RWPE2 (cell line): ENCODE measurements at regions not wholly inside any gene's neighbourhood (a gene's known extent, or its start where the extent isn't known, plus 50 kb on each side); places are given as distances from the start of the nearest gene placed in this dataset.
"Not testable (repeated sequence)": the region's sequence is repeated elsewhere in the genome, so short reads cannot be mapped to it uniquely, and the experiment has no call there.

ENCODE experiments used
- ATAC-seq: fragments of 200-7000 bp; cut with Tn5 transposase; 3 replicates; pipeline ENCODE4 v1.9.1; 2021; ENCODE audit warnings: low read depth
- DNase-seq: peaks from one replicate; pipeline ENCODE4 v3.0.0-alpha.2; 2020; ENCODE audit warnings: low spot score
- H3K27ac ChIP-seq: fragments of 450-650 bp; 2 replicates; pipeline ENCODE4 v1.5.1; 2017; ENCODE audit warnings: mild to moderate bottlenecking; ENCODE audit not compliant: poor library complexity, severe bottlenecking
- H3K27me3 ChIP-seq: fragments of 250-450 bp; sonication (Bioruptor Pico); 2 replicates; pipeline ENCODE4 v1.5.1; 2021; ENCODE audit warnings: mild to moderate bottlenecking, moderate library complexity; ENCODE audit not compliant: insufficient read depth, poor library complexity, severe bottlenecking
- H3K36me3 ChIP-seq: fragments of 250-450 bp; sonication (Bioruptor Pico); 2 replicates; pipeline ENCODE4 v1.5.1; 2020; ENCODE audit warnings: low read depth, mild to moderate bottlenecking, moderate library complexity
- H3K4me1 ChIP-seq: fragments of 250-450 bp; sonication (Bioruptor Pico); 2 replicates; pipeline ENCODE4 v1.5.1; 2021; ENCODE audit warnings: mild to moderate bottlenecking, moderate library complexity; ENCODE audit not compliant: insufficient read depth, poor library complexity, severe bottlenecking
- H3K4me3 ChIP-seq: fragments of 250-450 bp; sonication (Bioruptor Pico); 2 replicates; pipeline ENCODE4 v1.5.1; 2021; ENCODE audit warnings: mild to moderate bottlenecking, moderate library complexity; ENCODE audit not compliant: severe bottlenecking
- H3K9me3 ChIP-seq: fragments of 250-450 bp; sonication (Bioruptor Pico); 2 replicates; pipeline ENCODE4 v1.5.1; 2021; ENCODE audit warnings: mild to moderate bottlenecking, moderate library complexity; ENCODE audit not compliant: severe bottlenecking
- TF ChIP-seq, protein P1 (sequence below): fragments of 450-650 bp; IDR thresholded peaks from one replicate; pipeline ENCODE4 v1.5.1; 2017; ENCODE audit warnings: mild to moderate bottlenecking, moderate library complexity; ENCODE audit not compliant: poor library complexity, severe bottlenecking

DNA sequence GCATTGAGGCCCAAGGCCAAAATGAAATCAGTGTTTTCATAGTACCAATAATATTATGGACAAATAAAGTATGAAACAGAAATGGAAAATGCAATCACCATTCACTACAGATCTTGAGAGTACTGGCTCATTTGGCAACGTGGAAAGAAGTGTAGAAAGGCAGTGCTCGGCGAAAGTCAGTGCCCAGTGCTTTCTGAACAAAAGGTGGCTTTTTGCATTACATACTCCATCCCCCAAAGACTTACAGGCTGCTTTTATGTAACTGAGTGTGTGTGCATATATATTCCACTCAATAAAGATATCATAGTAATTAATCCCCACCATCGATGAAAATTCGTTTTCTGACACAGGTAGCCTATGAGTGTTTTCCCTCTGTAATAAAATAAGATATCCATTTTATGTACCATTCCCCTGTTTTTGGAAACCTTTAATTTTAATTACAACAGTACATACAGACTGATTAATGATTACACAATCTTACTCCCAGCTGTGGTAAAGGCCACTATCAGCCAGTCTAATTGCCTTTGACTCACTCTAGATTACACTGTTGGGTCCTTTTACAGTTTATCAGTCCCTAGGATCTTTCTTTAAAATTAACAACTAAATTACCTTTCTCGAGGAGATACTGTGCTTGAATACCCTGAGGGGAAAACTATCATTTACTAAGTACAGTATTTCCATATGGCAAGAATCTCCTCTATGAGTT is 65.9 kb downstream of the MAD2L1 start:
- ATAC-seq = no peak
- Histone ChIP-seq H3K36me3 (no peaks in the 10 kb centered on the region), H3K27me3 (no peaks in the 10 kb centered on the region), H3K9me3 (no peaks in the 10 kb centered on the region), H3K27ac (no peak overlapping the region), H3K4me3 (no peak overlapping the region), H3K4me1 (no peaks in the 10 kb centered on the region)
- TF ChIP-seq, protein P1, sequence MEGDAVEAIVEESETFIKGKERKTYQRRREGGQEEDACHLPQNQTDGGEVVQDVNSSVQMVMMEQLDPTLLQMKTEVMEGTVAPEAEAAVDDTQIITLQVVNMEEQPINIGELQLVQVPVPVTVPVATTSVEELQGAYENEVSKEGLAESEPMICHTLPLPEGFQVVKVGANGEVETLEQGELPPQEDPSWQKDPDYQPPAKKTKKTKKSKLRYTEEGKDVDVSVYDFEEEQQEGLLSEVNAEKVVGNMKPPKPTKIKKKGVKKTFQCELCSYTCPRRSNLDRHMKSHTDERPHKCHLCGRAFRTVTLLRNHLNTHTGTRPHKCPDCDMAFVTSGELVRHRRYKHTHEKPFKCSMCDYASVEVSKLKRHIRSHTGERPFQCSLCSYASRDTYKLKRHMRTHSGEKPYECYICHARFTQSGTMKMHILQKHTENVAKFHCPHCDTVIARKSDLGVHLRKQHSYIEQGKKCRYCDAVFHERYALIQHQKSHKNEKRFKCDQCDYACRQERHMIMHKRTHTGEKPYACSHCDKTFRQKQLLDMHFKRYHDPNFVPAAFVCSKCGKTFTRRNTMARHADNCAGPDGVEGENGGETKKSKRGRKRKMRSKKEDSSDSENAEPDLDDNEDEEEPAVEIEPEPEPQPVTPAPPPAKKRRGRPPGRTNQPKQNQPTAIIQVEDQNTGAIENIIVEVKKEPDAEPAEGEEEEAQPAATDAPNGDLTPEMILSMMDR = no peak
- DNase-seq = no peak

DNA sequence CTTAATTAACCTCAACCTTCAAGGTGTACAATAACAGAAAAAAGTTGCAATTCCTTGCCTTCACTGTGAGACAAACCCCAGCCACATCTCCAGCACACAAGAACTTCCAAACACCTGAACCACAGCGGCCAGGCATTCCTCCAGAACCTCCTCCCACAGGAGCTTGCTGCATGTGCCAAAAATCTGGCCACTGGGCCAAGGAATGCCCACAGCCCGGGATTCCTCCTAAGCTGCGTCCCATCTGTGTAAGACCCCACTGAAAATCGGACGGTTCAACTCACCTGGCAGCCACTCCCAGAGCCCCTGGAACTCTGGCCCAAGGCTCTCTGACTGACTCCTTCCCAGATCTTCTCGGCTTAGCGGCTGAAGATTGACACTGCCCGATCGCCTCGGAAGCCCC is 70.6 kb downstream of the MAD2L1 start:
- not testable (repeated sequence) for H3K27me3 ChIP-seq, H3K9me3 ChIP-seq, H3K4me3 ChIP-seq, H3K4me1 ChIP-seq, H3K27ac ChIP-seq, ATAC-seq, H3K36me3 ChIP-seq, DNase-seq

DNA sequence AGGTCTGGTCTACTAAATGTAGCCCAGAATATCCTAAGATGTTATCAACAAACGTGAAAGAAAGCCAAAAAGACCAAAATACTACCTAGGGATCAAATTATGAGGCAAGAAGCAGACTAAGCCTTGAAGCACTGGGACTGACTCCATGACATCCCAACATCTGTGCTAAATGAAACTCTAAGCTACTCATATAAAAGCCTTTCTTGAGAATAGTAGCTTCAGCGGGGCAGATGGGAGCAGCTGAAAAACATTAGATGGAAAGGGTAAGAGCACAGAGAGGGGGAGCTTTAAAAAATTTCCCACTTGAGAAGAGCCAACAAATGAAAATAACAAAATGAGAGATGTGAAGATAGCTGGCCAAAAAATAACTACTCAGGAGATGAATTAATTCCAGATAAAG is 81.7 kb downstream of the MAD2L1 start:
- no peak for DNase-seq
- Histone ChIP-seq H3K36me3 (no peaks in the 10 kb centered on the region), H3K4me3 (no peak overlapping the region), H3K27me3 (no peaks in the 10 kb centered on the region), H3K27ac (no peak overlapping the region), H3K9me3 (no peaks in the 10 kb centered on the region), H3K4me1 (no peaks in the 10 kb centered on the region)
- no peak for ATAC-seq
- TF ChIP-seq, protein P1 = no peak

DNA sequence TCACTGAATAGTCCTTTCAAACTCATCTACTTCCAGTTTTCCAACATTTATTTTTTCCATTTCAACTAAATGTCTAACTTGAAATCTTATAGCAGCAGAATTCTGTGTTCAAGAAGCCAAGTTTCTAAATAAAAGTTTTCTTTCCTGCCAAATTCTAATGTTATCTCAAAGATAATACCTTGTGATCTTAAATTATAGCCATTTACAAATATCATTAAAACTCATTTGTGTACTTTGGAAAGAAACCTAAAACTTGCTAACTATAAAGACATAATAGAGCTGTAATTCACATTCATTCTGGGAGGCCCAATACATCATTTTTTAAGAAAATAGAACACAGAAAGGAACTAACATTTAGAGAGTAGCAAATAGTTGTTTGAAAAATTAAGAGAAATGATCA is 83.9 kb downstream of the MAD2L1 start:
- H3K27ac ChIP-seq = no peak overlapping the region
- no peaks in the 10 kb centered on the region for H3K4me1 ChIP-seq
- no peaks in the 10 kb centered on the region for H3K27me3 ChIP-seq
- no peaks in the 10 kb centered on the region for H3K9me3 ChIP-seq
- H3K4me3 ChIP-seq = no peak overlapping the region
- H3K36me3 ChIP-seq = no peaks in the 10 kb centered on the region
- ATAC-seq (no peak), DNase-seq (no peak)
- TF ChIP-seq, protein P1 = no peak

DNA sequence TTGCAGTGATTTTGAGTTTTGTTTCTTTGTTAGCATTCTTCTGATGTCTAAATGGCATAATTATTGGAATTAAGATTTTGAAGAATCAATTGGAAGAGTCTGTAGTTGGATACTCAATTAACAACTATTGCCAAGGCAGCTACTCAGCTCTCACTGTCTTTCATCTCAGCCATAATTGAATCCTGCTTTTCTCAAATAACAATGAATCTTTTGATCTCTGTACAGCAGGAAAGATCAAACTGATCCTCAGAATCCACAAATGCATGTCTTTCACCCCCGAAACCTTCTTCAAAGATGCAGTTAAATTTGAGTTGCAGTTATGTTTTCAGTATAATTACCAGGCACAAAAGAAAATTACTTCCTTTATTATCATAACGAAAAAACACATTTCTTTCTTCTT is 86.2 kb downstream of the MAD2L1 start:
- Histone ChIP-seq H3K4me1 (no peaks in the 10 kb centered on the region), H3K27ac (no peak overlapping the region), H3K9me3 (no peaks in the 10 kb centered on the region), H3K4me3 (no peak overlapping the region), H3K36me3 (no peaks in the 10 kb centered on the region), H3K27me3 (no peaks in the 10 kb centered on the region)
- DNase-seq (no peak), ATAC-seq (no peak)
- TF ChIP-seq, protein P1 = no peak
